Hypothalamus (tissue), 51 donors: ENCODE measurements at regions not wholly inside any gene's neighbourhood (a gene's known extent, or its start where the extent isn't known, plus 50 kb on each side); places are given as distances from the start of the nearest gene placed in this dataset.
"Not testable (repeated sequence)": the region's sequence is repeated elsewhere in the genome, so short reads cannot be mapped to it uniquely, and the experiment has no call there.

Source experiments
- DNase-seq, 51 donors: peaks; one replicate each; lab custom pipeline; 2025; lab: John Stamatoyannopoulos, UW

DNA sequence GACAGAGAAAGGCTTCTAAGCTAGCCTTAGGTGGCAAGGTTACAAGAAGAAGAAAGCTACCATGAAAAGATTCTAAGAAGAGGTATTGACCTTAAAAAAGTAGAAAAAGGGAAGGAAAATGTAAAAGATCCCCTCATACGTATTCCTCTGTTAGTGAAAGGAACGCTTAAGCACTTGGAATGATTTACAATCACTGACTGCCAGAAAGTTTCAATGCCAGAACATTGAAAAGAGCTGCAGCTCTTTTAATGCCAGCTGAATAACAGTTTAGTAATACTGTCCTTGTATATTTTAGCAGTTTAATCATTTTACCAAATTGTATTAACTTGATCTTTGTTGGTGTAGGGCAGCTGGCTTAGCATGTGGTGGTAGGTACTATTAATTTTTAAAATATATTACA, 650.7 kb downstream of the FAM181B start:
- DNase-seq = no peak

DNA sequence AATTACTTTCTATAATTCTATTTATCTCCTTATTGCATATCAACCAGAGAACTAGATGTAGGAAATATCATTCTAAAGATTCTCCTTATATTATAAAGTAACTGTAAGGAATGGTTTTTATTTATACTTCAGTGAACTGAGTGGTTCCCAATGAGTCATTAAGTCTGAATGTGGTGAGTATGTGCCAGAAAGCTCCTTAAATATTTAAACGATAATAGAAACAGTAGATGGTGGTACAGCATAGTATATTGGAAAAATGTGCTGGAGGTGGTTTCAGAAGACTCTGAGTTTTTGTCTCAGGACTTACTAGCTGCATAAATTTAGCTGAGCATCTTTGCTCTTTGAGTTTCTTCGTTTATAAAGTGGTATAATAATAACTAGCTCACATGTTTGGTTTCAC, 653.5 kb downstream of the FAM181B start:
- no peak for DNase-seq

DNA sequence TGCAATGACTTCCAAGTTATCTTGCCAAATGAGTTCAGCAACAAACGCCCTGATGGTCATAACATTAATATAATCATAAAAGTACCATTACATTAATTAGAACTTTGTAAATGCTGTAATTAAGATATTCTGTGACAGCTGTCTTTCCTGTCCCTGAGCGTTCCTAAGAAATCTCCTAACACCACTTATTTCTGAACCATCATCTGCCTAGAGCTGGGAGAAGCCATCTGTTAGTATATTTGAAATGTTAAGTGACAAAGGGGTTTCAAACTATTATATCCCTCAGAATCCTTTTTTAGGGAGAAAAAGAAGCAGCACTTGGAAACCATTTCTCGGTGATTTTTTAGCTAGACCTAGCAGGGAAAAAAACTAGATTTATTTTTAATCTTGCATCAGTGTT, 657.5 kb downstream of the FAM181B start:
- DNase-seq = no peak

DNA sequence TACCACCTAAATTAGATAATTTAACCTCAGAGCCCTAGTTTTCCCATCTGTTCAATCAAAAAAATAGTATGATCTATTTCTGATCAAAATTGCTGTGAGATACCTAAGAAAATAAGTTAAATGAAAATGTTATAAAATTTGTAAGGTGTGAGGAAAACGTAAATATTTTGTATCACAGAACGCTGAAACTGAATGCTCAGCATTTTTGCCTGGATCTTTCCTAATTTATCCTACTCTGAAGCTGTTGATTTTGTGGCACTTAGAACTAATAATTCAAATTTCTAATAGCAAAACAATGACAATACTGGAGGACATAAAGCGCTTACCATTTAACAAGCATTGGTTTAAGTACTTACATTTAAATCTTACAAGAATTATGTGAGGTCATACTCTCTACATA, 674.2 kb downstream of the FAM181B start:
- DNase-seq = no peak

DNA sequence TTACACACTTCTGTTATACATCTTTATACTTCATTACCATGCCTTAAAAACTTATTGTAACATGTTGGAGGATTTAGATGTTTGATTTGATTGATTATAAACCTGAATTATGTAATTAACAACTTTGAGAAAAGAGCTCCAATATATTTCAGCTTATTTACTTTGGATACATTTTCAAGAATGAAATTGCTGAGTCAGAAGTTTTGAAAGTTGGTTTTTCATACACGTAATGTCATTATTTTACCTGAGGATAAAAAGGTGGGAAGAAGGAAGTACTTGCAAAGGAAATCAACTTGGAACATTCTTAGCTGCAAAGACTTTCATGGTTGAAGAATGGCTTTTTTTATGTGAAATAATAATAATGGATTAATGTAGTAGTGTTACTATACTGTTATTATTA, 677.2 kb downstream of the FAM181B start:
- DNase-seq = no peak

DNA sequence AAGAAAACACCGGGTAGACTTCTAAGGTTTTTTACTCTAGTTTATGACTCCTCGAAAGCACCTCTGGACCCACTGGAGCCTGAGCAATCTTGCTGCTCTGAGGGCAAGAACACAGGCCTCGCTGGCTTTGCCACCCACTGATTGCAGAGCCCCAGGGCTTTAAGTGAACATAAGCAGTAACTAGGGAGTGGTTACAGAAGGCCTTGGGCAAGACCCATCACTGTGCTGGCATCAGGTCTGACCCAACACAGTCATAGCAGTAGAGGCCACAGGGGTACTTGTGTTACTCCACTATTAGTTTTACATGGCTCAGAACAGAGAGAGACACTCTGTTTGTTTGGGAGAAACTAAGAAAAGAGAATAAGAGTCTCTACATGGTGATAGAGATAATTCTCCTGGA, 684.5 kb downstream of the FAM181B start:
- no peak for DNase-seq

DNA sequence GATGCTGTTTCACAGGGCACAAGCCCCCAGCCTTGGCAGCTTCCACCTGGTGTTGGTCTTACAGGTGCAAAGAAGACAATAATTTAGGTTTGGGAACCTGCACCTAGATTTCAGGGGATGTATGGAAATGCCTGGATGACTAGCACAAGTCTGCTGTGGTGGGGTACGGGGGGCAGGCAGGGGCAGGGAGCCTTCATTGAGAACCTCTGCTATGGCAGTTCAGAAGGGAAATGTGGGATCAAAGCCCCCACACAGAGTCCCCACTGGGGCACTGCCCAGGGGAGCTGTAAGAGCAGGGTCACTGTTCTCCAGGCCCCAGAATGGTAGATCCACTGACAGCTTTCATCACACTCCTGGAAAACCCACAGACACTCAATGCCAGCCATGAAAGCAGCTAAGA, 686.5 kb downstream of the FAM181B start:
- no peak for DNase-seq

DNA sequence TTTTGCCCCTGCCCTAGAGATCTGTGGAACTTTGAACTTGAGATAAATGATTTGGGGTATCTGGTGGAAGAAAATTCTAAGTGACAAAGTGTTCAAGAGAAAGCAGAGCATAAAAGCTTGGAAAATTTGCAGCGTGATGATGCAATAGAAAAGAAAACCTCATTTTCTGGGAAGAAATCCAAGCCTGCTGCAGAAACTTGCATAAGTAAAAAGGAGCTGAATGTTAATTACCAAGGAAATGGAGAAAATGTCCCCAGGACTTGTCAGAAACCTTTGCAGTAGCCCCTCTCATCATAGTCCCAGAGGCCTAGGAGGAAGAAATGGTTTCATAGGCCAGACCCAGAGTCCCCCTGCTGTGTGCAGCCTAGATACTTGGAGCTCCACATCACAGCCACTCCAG, 686.9 kb downstream of the FAM181B start:
- DNase-seq = peak in 1 of 51 donors; percentile 4

DNA sequence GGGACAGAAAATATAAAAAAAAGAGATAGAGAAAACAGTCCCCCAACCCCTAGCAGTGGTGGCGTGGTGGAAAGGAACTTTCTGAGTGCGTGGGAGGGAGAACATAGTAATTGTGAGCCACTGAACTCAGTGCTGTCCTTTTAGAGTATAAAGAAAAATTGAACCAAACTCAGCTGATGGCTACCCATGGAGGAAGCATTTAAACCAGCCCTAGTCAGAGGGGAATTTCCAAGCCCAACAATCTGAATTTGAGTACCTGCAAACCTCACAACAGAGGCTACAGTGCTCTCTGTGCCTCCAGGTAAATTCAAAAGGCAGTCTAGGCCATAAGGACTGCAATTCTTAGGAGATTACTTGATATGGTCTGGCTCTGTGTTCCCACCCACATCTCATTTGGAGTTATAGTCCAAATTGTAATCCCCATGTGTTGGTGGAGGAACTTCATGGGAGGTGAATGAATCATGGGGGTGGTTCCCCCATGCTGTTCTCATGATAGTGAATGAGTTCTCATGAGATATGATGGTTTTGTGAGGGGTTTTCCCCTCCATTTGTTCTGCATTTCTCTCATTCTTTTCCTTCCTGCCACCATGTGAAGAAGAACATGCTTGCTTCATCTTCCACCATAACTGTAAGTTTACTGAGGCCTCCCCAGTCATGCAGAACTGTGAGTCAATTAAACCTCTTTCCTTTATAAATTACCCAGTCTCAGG, 687.8 kb downstream of the FAM181B start:
- DNase-seq = no peak

DNA sequence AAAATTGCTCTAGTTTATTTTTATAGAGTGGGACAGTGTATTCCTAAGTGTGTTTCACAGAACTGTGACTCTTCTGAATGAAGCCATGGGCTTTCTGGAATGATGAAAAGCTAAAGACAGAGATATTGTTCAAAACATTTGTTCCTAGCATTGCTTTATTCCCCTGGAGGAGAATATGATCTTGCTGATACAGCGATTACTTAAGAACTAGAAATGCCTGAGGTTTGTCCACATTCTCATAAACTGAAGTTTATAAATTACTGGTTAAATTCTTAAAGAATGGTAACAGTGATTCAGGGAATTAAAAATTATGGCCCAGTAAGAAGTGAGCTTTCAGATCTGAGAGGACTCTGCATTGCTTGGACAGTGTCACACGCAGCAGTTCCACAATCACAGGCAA, 690.3 kb downstream of the FAM181B start:
- DNase-seq = no peak

DNA sequence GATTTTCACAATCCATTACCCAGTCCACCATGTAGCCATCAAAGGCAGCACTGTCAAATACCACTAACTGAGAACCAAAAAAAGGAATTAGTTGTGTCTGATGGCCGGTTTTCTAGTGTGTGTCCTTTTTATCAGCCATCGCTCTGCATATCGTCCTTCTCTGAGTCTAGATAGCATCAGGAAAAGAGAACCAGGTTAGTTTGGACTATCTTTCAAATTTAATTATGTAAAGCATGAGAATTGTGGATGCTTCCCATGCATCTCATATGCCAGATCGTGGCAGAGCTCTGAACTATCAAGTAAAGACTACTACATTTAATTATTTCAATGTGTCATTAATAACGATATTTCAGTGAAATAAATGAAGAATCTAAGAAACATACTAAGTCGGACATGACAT, 691.9 kb downstream of the FAM181B start:
- DNase-seq = no peak

DNA sequence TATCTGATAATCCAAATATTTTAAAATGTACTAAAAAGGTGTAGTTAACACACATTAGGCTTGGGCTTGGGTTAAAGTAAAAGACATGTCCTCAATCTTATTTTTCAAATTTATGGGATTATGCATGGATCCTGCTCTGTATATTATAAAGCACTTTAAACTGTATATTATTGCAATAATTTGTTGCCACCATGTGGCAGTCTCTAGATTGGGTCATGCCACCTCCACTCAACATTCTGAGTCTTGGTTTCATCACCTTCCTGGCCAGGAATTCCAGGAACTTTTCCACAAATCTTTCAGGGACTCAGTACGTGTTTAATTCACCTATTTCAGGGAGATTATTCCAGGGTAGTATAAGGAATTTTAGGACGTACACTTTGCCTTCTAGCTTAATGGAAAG, 695.5 kb downstream of the FAM181B start:
- no peak for DNase-seq

DNA sequence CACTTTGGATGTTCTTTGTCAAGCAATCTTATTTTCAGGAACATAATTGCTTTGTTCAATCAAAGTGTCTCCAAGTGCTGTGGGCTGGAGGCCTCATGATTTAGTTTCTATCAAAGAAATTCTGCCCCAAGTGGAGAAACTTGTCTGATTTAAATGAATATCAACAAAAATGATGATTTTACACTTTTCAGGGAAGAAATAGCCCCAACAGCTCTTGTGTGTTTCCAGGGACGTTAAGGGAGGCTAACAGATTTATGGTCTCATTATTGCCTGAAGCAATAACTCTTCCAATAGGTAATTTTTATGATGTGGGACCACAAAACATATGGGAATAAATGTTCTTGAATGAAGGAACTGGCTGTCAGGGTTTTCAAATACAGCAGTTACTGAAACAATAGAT, 699.1 kb downstream of the FAM181B start:
- no peak for DNase-seq

DNA sequence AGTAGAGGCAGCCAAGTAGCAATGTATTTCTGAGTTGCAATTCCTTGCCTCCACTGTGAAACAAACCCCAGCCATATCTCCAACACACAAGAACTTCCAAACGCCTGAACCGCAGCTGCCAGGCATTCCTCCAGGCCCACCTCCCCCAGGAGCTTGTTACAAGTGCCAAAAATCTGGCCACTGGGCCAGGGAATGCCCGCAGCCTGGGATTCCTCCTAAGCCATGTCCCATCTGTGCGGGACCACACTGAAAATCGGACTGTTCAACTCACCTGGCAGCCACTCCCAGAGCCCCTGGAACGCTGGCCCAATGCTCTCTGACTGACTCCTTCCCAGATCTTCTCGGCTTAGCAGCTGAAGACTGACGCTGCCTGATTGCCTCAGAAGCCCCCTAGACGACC, 706.3 kb downstream of the FAM181B start:
- not testable (repeated sequence) for DNase-seq

DNA sequence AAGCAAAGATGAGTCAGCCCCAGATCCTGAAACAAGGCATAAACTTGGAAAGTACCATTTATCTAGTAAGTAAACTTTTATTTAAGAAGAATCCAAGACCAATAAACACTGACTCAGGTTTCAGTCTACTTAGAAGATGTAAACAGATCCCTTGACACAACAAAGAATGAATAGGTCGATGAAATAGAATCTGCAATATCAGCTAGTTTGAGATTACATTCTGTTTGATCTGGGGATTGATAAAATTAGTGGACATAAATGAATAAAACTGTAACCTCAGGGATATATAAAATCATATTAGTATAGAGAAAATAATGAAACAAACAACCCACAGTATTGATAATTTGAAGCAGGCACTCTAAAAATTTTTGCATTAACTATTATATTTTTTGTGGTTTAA, 708.9 kb downstream of the FAM181B start:
- DNase-seq = no peak

DNA sequence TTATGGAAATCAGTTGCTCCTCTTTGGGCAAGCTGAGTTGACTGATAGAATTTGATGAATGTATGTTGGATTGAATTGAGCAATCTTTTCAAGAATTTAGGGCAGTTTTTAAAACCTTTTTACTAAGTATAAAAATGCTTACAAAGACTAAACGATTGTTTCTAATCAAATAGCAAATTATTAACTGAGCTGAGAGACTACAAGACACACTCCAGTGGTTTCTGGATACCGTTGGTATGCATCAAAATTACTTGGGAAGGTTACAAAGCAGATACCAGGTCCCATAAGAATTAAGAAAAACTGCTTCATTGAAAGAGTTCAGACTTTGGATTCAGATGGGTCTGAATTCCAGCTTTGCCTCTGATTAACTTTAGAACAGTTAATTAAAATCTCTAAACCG, 721.4 kb downstream of the FAM181B start:
- DNase-seq = no peak

DNA sequence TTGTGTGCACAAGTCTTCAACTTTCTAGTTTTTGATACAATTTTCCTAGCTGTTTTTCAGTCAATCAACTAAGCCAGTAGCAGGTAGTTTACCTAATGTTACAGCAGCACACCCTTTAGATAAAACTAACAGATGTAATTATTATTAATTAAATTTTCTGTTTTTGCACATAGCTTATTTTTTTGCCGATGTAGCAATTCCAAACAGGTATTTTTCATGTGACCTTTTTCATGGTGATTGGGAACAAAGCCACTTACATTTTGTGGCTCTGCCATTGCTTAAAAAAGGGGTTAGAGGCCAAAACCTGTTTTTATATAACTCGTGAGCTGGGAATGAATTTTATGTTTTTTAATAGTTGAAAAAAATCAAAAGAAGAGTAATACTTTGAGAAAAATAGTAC, 724.5 kb downstream of the FAM181B start:
- no peak for DNase-seq

DNA sequence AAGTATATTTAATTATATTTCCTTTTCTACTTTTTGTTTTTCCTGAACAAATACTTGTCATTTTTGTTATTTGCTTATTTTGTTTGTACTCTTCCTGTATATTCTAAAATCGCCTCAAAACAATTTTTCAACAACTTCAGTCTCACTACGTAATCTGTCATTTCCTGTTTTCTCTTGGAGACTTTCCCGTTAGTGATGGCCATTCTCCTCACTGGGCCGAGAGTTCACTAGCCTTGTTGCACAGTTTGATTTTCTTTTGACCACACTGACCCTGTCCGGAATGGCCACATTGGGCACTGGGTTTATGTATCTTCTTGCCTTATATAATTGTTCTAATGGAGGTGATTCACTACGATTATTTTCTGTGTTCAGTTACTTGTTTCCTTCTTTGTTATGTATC, 726.1 kb downstream of the FAM181B start:
- DNase-seq = no peak

DNA sequence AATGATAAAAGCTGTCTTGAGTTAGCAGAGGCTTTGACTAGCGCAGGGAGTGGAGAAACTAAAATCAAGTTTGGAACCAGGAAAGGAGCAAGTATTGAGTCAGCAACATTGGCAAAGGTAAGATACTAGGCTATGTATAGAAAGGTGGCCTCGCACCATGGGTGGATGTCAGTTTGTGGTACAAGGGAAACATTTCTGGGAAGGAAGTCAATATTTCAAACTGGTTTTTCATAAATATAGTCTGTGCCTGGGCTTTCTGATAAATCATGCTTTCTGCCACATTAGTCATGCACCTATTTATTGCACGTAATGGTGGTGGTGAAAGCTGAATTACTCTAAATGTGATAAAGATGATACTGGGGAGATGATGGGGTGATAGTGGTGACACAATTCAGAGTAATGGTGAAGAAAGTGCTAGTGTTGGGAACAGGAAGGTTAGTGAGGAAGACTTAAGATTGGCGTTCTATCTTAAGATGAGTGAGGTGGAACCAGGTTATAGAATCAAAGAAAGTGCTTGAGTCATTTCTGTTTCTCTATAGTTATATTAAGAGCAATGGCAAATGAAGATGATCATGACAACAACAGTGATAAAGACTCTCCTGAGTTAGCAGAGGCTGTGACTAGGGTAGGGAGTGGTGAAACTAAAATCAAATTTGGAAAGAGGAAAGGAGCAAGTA, 729.0 kb downstream of the FAM181B start:
- no peak for DNase-seq

DNA sequence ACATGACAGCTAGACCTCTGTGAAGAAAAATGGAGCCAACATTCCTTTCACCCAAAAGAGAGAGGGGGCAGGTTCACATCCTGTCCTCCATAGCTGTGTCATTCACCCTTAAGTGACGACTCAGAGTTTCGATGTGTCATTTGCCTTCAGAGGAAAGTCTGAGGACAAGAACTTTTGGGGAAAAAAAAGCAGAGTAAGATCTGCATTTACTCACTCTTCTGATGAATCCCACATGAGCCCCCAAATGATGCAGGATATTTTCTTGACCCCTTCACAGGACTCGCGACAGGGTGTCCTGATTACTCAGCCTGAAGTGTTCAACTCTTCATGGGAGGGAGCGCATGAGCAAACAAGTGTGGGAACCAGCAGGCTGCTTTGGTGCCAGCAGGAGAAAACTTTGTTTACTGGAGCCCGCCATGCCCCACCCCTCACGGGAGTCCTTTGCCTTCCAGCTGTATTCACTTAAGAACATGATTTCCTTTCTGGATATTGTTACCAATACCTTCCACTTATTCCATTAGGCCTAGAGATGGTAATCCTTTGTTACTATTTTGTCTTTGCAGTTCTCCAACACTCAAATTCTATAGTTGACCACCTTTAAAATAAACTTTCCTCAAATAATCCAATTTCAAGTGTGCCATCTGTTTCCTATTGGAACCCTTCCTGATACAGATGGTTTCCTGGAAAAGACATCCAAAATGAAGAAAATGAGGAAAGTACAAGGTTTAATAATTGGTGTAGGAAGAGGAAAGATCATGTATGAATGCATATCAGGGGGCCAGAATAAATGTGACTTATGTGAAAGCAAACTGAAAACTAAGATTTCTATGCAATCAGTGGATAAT, 729.8 kb downstream of the FAM181B start:
- peak in 1 of 51 donors; percentile 3 for DNase-seq

DNA sequence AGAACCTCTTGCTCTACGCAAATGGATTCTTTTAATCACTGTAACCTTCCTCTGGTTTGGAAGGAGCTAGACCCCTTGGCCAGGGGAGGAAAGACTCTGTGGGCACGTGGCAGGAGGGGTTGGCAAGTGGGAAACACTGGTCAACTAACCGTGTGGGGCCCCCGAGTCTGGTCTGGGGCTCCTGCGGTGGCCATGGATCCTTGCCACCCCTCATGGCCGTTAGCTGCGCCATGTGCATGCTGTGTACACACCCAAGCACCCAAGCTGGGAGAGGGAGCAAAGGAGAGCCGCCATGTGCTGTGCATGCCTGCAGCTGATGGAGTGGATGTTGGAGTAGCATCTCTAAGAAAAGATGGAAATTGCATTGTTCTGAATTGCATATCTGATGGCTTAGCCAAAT, 730.6 kb downstream of the FAM181B start:
- DNase-seq = no peak

DNA sequence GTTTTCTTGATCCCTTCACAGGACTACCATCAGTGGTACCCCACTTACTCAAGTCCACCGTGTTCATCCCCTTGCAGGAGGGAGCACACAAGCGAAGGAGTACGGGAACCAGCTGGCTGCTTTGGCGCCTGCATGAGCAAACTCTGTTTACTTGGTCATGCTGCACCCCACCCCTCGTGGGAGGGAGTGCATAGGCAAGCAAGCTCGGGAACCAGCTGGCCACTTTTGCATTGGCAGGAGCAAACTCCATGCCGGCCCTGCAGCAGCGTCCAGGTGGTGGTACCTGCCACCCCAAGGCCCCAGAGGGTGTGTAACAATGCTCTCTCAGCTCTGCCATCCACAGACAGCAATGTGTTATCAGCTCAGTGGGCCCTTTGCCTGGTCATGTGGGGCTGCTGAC, 737.8 kb downstream of the FAM181B start:
- DNase-seq = no peak
